Right lobe of liver (tissue), 6 donors: ENCODE measurements at regions not wholly inside any gene's neighbourhood (a gene's known extent, or its start where the extent isn't known, plus 50 kb on each side); places are given as distances from the start of the nearest gene placed in this dataset.
"Not testable (repeated sequence)": the region's sequence is repeated elsewhere in the genome, so short reads cannot be mapped to it uniquely, and the experiment has no call there.

ENCODE experiments used
- ATAC-seq, 4 donors: fragments of 200-7000 bp; cut with Tn5 transposase; one replicate each; pipeline ENCODE4 v1.9.1; 2020; ENCODE audit warnings: mild to moderate bottlenecking in 4 of 4, moderate library complexity in 4 of 4
- DNase-seq, 3 donors: peaks; one replicate each; pipeline ENCODE4 v3.0.0-alpha.2; 2020
- H3K27ac ChIP-seq, 3 donors: fragments of 200-600 bp; one replicate each; pipeline ENCODE4 v1.8.0; 2022
- H3K27me3 ChIP-seq, 2 donors: fragments of 200-600 bp; one replicate each; pipeline ENCODE4 v1.8.0; 2022
- H3K36me3 ChIP-seq, 4 donors: fragments of 200-600 bp; sonication (generic) in 1 of 4; one replicate each; pipeline versions ENCODE4 v1.5.1 to v1.8.0; 2017 to 2022; ENCODE audit warnings: control low read depth in 1 of 4
- H3K4me1 ChIP-seq, 4 donors: fragments of 200-600 bp; sonication (generic) in 1 of 4; one replicate each; pipeline versions ENCODE4 v1.5.1 to v1.8.0; 2017 to 2022; ENCODE audit warnings: control low read depth in 1 of 4
- H3K4me3 ChIP-seq, 3 donors: fragments of 200-600 bp; one replicate each; pipeline ENCODE4 v1.8.0; 2022
- H3K9me3 ChIP-seq, 4 donors: fragments of 200-600 bp; sonication (generic) in 1 of 4; one replicate each; pipeline versions ENCODE4 v1.5.1 to v1.8.0; 2017 to 2022; ENCODE audit warnings: control low read depth in 1 of 4
- CTCF ChIP-seq, 4 donors: fragments of 200-600 bp in 3 of 4; fragments of 450-650 bp in 1 of 4; IDR thresholded peaks; one replicate each; pipeline versions ENCODE4 v1.5.1 to v1.8.0; 2016 to 2022; ENCODE audit warnings: antibody characterized with exemption in 4 of 4, mild to moderate bottlenecking in 2 of 4
- POLR2A ChIP-seq: fragments of 450-650 bp; IDR thresholded peaks from one replicate; pipeline ENCODE4 v1.6.1; 2017; ENCODE audit warnings: antibody characterized with exemption, mild to moderate bottlenecking
- WGBS: methylation state at CpG from one replicate; pipeline ENCODE4 v1.1.6; 2018; ENCODE audit warnings: low coverage, low lambda C conversion rate; ENCODE audit not compliant: insufficient coverage; ENCODE audit errors: missing lambda C conversion rate; 5-methylcytosine and 5-hydroxymethylcytosine counted together
- intact Hi-C, 2 donors: fragments of 100-400 bp; cut with DNase I; formaldehyde crosslinking; loops; one replicate each; pipeline versions ENCODE4 v1.11.2 to v1.14.1; 2022
- donor health status: DM: no; HTN: yes; CAD: no.
- donor health status: DM: no; HTN: no; CAD: no.
- donor health status: DM: no; HTN: no; CAD: no.
- donor health status: DM: no; HTN: yes; CAD: no.
- donor health status: DM: no; HTN: yes; CAD: no.

DNA sequence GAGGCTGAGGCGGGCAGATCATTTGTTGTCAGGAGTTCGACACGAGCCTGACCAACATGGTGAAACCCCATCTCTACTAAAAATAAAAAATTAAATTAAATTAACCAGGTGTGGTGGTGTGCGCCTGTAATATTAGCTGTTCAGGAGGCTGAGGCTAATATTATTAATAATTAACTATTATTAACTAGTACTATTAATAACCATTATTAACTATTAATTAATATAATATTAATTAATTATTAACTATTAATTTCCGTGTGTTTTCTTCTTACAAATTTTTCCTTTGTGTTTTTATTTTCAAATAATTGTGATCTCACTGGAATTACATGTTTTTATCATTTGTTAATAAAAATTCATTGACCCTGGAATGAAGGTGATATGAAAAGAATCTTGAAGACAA lies 557.4 kb upstream of the ADGRB3 start:
- DNase-seq (no peak), ATAC-seq (no peak)
- Histone ChIP-seq H3K27me3 (no peaks in the 10 kb centered on the region), H3K4me3 (no peak overlapping the region), H3K4me1 (no peaks in the 10 kb centered on the region), H3K9me3 (no peaks in the 10 kb centered on the region), H3K27ac (no peak overlapping the region), H3K36me3 (no peaks in the 10 kb centered on the region)
- WGBS: 66% methylated on average over 5 of the region's 5 CpGs
- intact Hi-C loops: no loop called here
- TF ChIP-seq CTCF (IDR thresholded peaks at IDR 0.05) (no peak), POLR2A (no peak)

DNA sequence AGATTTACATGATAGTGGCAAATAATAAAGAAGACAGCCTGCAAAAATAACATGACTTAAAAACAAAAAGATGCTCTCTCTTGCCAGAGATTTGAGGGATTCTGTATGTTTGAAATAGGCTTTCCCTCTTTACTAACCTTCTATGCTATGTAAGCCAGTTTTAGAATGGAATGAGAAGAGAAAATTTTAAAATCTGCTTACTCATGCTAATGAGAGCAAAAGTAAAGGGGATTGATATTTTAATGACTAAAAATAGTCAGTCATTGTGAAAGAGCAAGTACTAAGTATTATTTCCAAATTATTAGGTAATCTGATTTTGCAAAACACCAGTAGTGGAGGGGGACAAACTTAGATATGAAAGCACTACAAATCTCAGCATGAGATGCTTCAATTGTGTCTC lies 563.3 kb upstream of the ADGRB3 start:
- no peak for DNase-seq
- H3K4me3 ChIP-seq: no peak overlapping the region
- no peak for ATAC-seq
- no peaks in the 10 kb centered on the region for H3K9me3 ChIP-seq
- intact Hi-C loops: no loop called here
- no peaks in the 10 kb centered on the region for H3K36me3 ChIP-seq
- no peak for TF ChIP-seq CTCF (IDR thresholded peaks at IDR 0.05)
- TF ChIP-seq POLR2A: no peak
- no peaks in the 10 kb centered on the region for H3K4me1 ChIP-seq
- H3K27ac ChIP-seq: no peak overlapping the region
- H3K27me3 ChIP-seq: no peaks in the 10 kb centered on the region

DNA sequence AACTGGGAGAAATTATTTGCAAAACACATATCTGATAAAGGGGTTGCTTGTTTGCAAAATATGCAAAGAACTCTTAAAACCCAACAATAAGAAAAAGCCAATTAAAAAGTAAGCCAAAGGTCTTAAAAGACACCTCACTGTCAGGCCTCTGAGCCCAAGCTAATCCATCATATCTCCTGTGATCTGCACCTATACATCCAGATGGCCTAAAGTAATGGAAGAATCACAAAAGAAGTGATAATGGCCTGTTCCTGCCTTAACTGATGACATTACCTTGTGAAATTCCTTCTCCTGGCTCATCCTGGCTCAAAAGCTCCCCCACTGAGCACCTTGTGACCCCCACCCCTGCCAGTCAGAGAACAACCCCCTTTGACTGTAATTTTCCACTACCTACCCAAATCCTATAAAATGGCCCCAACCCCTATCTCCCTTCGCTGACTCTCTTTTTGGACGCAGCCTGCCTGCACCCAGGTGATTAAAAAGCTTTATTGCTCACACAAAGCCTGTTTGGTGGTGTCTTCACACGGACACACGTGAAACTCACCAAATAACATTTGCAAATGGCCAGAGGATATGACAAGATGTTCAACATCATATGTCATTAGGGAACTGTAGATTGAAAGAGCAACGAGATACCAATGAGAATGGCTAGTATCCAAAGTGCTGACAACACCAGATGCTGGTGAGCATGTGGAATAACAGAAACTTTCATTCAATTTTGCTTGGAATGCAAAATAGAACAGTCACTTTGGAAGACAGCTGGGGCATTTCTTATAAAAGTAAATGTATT lies 565.0 kb upstream of the ADGRB3 start:
- no peaks in the 10 kb centered on the region for H3K27me3 ChIP-seq
- WGBS: 26% methylated on average over 5 of the region's 5 CpGs
- TF ChIP-seq CTCF (IDR thresholded peaks at IDR 0.05) (no peak), POLR2A (no peak)
- H3K36me3 ChIP-seq: no peaks in the 10 kb centered on the region
- H3K9me3 ChIP-seq: no peaks in the 10 kb centered on the region
- H3K4me3 ChIP-seq: no peak overlapping the region
- ATAC-seq: no peak
- H3K27ac ChIP-seq: no peak overlapping the region
- intact Hi-C loops: no loop called here
- no peak for DNase-seq
- H3K4me1 ChIP-seq: no peaks in the 10 kb centered on the region

GRCh38 chr6:68059899-68060298 lies 575.2 kb upstream of the ADGRB3 start:
- intact Hi-C loops: no loop called here
- Histone ChIP-seq H3K36me3 (no peaks in the 10 kb centered on the region), H3K9me3 (no peaks in the 10 kb centered on the region), H3K27ac (no peak overlapping the region), H3K4me3 (no peak overlapping the region), H3K27me3 (no peaks in the 10 kb centered on the region), H3K4me1 (no peaks in the 10 kb centered on the region)
- ATAC-seq: no peak
- DNase-seq: no peak
- TF ChIP-seq POLR2A (no peak), CTCF (IDR thresholded peaks at IDR 0.05) (no peak)
- 53% methylated on average over 4 of the region's 4 CpGs for WGBS

DNA sequence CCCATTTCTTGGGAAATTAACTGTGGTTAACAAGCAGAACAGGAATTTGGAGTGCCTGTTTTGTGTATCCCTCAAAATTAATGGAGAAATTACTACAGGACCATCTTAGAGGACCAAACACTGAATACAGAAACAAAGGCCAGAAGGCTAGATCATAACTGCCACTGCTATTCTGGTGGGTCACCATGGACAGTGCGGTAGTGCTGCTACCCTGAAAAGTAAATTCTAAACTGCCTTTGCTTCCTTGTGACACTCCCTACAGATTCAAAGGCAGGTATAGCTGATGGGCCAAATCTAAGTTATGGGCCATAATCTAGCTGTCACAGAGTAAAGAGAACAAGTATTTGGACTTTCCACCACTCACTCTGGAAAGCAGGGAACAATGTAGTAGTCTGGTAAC lies 575.8 kb upstream of the ADGRB3 start:
- Histone ChIP-seq H3K27me3 (no peaks in the 10 kb centered on the region), H3K36me3 (no peaks in the 10 kb centered on the region), H3K27ac (no peak overlapping the region), H3K4me3 (no peak overlapping the region), H3K9me3 (no peaks in the 10 kb centered on the region), H3K4me1 (no peaks in the 10 kb centered on the region)
- intact Hi-C loops: no loop called here
- 86% methylated on average over 1 of the region's 1 CpG for WGBS
- TF ChIP-seq CTCF (IDR thresholded peaks at IDR 0.05) (no peak), POLR2A (no peak)
- ATAC-seq (no peak), DNase-seq (no peak)

GRCh38 chr6:68056596-68056995 lies 578.5 kb upstream of the ADGRB3 start:
- H3K9me3 ChIP-seq, DNase-seq, H3K27ac ChIP-seq, H3K4me3 ChIP-seq, ATAC-seq, H3K36me3 ChIP-seq, intact Hi-C loops, H3K4me1 ChIP-seq, H3K27me3 ChIP-seq: not testable (repeated sequence)
- 11% methylated on average over 1 of the region's 1 CpG for WGBS
